GM18499 (cell line): ENCODE measurements at regions not wholly inside any gene's neighbourhood (a gene's known extent, or its start where the extent isn't known, plus 50 kb on each side); places are given as distances from the start of the nearest gene placed in this dataset.
"Not testable (repeated sequence)": the region's sequence is repeated elsewhere in the genome, so short reads cannot be mapped to it uniquely, and the experiment has no call there.

Experiments
- ATAC-seq: cut with Tn5 transposase; IDR thresholded peaks from one replicate; pipeline ENCODE4 v1.9.1; 2021; ENCODE audit warnings: moderate number of reproducible peaks; ENCODE audit not compliant: insufficient read depth, unreplicated experiment

DNA sequence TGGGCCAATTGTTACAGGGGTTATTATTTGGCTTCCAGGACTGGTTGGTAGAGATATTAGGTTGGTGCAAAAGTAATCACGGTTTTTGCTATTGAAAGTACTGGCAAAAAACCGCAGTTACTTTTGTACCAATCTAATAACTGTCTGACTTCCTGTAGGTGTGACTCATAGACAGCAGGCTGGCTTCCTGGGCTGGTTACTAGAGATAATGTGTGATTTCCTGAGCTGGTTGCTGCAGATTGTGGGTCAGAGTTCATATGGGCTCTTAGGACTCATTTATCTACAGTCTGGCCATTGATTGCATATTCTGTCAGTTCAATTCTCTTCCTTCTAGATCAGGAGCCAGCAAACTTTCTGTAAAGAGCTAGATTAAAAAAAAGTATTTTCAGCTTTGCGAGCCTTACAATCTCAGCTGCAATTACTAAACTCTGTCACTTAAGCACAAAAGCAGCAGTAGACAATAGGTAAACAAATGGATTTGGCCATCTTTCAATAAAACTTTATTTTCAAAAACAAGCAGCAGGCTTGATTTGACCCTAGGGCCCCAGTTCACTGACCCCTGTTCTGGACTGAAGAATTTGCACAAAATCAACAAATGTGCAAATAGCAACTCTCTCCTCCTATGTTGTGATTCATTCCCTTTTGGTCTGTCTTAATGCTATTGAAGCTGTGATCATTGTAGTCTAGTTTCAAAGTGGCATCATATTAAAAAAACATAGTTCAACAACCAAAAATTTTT lies 50.8 kb upstream of the BOD1L1 start:
- no peak for ATAC-seq

DNA sequence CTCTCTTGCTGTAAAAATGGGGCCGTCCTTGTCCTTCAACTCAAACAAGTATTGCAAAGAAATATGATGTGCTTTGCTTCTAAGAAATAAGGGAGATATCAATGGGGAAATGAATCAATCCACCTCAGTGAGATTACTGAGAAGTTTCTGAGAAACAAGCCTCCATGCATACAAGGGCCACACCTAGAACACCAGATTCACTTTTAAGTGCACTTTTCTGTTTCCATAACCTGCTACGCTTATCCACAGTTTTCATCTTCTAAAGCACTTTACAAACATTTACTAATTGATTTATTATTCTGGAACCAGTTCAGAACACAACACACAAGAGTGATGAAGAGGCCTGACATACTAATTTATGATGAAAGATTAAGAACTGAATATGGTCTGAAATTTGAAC lies 54.0 kb upstream of the BOD1L1 start:
- no peak for ATAC-seq

DNA sequence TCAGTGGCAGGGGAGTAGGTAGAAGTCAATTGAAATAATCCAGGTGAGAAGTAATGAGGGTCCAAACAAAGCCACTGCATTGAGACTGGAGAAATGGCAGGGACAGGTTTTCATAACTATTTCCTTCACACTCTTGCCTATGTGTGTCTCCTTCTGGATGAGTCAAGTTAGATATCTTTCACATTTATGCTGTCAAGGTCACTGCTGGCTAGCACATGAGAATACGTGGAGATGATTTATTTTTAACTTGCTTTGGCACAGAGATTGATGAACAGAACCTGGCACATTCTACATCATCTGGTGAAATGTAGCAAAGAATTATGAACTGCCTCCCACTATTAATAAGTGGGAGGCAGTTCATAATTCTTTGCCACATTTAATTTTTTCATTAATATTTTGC lies 66.7 kb upstream of the BOD1L1 start:
- no peak for ATAC-seq

DNA sequence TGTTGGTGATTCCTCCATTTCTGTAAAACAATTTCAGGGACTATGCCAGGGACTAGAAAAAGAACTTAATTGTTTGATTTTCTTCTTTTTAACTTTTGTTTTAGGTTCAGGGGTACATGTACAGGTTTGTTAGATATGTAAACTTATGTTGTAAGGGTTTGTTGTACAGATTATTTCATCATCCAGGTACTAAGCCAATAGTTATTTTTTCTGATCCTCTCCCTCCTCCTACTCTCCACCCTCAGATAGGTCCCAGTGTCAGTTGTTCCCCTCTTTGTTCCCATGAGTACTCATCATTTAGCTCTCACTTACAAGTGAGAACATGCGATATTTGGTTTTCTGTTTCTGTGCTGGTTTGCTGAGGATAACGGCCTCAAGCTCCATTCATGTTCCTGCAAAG lies 70.8 kb upstream of the BOD1L1 start:
- ATAC-seq = no peak

DNA sequence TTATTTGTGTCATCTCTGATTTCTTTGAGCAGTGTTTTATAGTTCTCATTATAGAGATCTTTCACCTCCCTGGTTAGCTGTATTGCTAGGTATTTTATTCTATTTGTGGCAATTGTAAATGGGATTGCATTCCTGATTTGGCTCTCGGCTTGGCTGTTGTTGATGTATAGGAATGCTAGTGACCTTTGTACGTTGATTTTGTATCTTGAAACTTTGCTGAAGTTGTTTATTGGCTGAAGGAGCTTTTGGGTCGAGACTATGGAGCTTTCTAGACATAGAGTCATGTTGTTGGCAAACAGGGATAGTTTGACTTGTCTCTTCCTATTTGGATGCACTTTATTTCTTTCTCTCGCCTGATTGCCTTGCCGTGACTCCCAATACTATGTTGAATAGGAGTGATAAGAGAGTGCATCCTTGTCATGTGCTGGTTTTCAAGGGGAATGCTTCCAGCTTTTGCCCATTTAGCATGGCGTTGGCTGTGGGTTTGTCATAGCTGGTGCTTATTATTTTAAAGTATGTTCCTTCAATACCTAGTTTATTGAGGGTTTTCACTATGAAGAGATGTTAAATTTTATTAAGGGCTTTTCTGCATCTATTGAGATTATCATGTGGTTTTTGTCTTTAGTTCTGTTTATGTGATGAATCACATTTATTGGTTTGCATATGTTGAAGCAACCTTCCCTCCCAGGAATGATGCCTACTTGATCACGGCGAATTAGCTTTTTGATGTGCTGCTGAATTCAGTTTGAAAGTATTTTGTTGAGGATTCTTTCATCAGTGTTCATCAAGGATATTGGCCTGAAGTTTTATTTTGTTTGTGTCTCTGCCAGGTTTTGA lies 72.7 kb upstream of the BOD1L1 start:
- ATAC-seq = no peak

DNA sequence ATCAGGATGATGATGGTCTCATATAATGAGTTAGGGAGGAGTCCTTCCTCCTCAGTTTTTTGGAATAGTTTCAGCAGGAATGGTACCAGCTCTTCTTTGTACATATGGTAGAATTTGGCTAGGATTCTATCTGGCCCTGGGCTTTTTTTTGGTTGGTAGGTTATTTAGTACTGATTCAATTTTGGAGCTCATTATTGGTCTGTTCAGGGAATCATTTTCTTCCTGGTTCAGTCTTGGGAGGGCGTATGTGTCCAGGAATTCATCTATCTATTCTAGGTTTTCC lies 73.3 kb upstream of the BOD1L1 start:
- ATAC-seq = not testable (repeated sequence)

DNA sequence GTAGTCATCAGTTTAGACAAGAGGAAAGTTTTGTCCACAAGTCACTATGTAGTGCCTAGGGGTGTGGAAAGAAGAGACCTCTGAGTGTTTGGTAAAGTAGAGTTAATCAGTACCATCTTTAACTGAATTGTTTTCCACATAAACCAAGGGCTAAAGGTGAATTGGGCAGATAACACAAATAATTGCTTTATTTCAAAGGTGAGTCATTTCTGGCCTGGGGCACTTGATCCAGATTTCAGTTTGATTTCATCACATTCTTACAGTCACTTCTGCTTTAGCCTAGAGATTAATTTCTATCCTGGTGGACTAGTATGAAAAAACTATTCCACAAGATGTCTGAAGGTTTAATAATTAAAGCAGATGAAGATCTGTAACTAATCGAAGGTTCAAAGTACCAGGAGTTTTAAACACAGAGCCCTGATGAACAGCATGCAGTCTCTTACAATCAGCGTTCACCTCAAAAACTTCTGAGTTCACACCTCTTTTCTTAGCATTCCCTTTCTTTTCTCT lies 74.5 kb upstream of the BOD1L1 start:
- no peak for ATAC-seq

DNA sequence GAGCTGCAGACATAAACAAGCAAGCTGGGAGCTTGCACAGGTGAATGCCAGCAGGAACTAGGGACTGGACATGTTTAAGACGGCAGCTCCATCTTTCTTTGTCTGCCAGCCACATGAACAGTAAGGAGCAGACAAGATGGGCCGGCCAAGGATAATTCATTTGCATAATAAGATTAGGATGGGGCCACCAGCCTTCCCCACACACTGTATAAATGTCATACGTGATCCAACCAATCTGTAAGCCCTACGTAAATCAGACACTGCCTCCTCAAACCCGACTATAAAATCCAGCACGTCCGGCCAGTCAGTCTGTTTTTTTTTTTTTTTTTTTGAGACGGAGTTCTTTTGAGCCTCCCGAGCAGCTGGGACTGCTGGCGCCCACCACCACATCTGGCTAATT lies 75.6 kb upstream of the BOD1L1 start:
- ATAC-seq = no peak

DNA sequence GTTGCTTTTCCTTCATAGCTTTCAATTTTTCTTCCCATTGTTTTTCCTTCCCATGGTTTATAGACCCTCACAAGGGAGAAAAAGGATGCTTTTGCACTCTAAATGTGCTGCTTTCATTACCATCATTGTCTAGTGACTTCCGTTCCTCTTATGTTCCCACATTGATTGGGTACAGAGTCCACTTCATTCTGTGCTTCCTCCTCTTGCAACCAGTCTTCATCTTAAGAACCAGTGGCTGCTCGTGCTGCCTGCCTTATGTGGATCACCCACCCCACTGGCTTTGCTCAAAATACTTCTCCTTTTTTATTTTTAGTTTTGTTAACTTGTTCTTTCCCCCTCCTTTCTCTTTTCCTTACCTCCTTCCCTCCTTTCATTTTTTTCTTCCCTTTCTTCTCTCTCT lies 76.5 kb upstream of the BOD1L1 start:
- no peak for ATAC-seq

DNA sequence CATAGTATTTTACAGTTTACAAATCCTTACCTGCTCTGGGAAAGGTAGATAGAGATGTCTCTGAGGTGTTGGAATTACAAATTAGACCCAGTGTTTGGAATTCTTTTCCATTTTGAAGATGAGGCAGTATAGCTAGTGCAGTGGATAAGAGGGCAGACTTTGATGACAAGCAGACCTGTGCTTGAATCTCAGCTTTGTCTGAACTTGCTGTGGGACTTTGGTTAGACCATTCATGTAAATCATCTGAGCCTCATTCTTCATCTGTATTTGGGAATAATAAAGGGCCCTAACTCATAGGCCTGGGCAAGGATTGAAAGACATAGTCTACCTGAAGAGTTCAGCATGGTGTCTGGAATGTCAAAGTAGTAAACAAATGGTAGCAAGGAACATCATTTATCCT lies 77.2 kb upstream of the BOD1L1 start:
- no peak for ATAC-seq

DNA sequence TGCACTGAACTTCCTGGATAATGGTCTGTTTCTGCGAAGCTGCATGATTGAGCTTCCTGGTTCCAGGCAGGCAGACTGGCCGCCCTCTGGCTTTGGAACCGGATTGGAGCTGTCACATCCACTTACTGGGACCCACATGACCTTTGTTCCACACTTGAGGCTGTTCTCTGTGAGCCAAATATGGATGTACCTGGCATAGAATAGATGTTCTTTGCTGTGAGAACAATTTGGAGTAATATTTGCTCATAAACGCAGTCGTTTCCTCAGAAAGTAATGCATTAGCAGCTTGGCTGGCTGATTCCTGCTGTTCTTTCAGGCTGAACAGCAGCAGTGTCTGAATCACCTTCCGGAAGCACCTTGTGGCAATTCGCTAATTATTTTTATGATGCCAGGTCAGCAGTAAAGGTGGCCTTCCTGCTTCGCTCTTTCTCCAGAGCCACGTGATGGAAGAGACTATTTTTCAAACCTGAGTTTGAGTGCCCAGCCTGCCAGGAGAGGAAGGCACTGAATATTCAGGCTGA lies 78.1 kb upstream of the BOD1L1 start:
- no peak for ATAC-seq

DNA sequence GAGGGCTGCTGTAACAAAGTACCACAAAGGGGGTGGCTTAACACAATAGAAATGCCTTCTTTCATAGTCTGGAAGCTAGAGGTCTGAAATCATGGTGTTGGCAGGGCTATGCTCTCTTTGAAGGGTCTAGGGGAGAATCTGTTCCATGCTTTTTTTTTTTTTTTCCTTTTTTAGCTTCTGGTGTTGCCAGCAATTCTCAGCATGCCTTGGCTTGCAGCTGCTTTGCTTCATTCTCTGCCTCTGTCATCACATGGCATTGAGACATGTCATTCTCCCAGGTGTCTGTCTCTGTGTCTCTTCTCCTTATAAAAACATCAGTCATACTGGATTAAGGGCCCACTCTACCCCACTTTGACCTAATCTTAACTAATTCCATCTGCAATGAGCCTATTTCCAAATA lies 78.6 kb upstream of the BOD1L1 start:
- no peak for ATAC-seq

DNA sequence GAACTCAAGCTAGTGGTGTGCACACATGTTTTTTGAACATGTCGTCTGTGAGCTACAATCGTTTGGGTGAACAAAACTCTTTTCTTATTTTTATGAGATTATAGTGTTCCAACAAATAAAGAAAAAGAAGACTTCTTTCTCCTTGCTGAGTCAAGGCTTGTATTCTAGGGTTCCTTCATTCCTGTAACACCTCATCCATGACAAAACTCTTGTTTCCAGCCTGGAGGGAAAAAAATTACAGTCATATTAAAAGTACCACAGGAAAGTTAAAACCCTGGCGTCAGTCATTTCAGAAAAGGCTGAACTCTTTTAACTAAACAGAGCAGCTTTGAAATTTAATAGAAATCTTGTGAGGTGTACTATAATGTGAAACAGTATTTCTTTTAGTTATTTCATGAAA lies 79.2 kb upstream of the BOD1L1 start:
- no peak for ATAC-seq

DNA sequence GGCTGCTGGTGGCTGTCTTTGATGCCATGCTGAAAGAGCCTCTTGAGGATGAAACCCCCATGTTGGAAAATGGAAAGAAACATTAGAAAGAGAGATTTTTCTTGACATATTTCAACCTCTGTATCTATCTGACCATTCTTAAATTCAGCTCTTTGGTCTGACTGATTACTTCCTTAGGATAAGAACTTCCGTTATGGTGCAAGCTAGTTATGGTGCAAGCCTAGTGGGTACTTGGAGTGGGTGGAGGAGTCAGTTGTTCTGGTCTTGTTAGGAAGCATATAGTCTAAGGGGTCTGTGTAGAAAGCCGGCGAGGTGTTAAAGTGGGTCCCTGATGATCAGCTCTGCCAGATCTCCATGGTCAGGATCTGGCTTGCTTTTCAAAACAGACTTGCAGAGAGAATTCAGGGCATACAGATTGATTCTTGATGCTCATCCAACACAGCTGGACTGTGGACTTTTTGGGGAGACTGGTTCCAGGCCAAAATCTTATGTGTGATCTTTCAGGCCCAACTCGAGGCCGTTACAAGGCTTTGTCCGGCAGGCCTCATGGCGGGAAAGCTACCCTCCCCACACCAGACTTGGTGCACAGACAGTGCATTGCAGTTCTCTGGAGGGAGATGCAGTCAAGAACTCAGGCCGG lies 82.8 kb upstream of the BOD1L1 start:
- no peak for ATAC-seq

DNA sequence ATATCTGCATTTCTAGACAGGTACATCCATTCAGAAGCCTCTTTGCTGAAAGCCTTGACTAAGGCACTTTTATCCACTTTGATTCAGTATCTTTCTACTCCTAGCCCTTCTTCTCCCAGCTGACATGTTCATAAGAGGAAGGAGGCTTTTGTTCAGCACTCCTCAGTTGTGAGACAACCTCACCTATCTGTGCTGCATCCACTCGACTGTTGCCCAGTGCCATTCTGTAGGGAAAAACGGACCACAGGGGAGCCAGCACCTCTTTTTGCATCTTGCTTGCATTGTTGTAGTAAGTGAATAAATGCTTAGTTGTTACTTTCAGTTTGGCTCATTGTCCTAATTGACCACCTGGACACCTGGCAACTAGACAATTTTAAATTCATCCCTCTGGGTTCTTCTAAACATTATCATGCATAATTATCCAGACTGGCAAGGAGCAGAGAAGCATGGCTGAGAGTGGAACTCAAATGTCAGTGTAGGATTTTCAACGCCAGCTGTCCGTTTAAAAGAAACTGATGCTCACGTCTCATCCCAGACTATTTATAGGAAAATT lies 83.8 kb upstream of the BOD1L1 start:
- no peak for ATAC-seq

DNA sequence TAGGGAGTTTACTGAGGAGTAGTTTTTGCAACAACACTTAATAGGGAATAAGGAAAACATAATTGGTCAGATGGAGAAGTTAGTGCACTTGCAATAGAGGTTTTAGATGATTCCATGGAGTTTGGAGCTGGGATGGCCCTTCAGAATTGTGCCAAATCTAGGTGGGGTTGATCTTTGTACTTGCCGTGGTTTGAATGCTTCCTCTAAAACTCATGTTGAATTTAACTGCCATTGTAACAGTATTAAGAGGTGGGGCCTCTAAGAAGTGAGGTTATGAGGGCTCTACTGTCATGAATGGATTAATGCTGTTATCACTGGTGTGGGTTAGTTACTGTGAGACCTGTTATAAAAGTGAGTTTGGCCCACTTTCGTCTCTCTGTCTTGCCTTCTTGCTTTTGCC lies 94.4 kb upstream of the BOD1L1 start:
- no peak for ATAC-seq

DNA sequence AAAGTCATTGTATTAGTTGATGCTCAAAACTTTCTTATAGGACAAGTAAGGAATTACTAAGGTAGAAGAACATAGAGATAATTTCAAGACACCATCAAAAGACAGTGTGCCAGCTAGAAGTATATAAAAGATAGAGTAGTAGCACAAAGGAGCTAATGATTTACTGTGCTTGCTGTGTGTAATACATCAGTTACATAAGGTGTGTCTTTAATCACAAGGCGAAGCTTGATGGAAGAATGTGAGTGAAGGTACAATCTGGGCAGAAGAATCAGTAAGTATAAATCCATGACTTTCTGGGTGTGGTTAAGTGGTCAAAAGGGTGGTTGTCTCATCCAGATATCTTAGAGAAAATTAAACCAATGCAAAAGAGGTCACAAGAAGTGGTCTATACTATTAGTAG lies 95.1 kb upstream of the BOD1L1 start:
- ATAC-seq = no peak

DNA sequence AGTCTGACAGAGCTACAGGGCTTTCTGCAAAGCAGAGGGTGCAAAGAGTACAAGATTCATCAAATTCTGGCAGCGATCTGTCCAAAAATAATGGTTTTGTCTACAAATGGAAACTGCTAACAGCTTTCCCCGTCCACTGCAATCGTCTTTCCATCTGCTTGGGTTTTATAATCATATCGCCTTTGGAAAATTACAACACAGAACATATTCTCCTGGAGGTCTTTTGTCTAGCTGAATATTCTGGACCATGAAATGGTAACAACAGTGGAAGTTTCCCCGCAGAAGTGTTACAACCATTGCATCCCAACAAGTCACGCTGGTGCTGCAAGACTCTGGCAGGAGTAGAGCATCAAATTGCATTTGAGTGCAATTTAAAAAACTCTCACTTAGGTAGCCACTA lies 101.2 kb upstream of the BOD1L1 start:
- ATAC-seq = no peak

DNA sequence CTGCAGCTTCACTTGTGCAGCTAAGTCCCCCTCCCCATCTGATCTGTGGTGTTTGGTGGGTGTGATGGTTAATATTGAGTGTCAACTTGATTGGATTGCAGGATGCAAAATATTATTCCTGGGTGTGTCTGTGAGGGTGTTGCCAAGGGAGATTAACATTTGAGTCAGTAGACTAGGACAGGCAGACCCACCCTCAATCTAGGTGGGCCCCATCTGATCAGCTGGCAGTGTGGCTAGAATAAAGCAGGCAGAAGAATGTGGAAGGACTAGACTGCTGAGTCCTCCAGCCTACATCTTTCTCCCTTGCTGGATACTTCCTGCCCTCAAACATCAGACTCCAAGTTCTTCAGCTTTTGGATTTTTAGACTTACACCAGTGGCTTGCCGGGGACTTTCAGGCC lies 103.5 kb upstream of the BOD1L1 start:
- no peak for ATAC-seq

DNA sequence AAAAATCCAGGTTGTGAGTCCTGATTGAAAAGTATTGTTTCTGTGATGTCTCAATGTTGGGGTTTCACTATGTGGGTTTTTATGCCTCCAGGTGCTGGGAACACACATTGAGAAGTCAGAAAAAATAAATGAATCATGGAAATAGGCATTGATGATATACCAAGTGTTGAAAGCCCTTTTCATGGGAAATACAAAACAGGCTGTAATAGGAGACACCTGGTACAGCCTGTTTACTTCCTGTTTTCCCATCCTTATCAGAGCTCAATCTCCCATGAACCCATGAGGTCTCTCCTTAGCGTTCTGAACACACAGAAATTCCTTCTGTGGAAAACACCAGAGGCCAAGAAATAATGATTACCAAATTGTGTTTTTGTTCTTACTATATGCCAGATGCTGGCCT lies 106.3 kb upstream of the BOD1L1 start:
- no peak for ATAC-seq

DNA sequence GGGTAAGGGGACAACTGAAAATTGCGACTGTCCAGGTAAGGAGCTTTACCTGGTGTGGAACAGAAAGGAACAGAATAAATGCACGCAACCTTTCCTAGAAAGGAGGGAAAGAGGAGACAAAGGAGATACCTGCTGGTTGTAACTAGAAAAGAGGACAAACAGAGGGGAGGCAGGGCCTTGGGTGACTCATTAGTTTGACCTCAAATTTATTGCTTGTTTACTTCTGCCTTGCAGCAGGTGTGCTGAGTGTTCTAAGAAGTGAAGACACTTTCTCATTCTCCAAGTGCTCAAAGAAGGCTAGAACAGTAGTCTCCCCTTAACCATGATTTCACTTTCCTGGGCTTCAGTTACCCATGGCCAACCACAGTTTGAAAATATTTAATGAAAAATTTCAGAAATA lies 123.1 kb upstream of the BOD1L1 start:
- ATAC-seq = no peak
